Pancreas (tissue), 10 donors: ENCODE measurements at regions not wholly inside any gene's neighbourhood (a gene's known extent, or its start where the extent isn't known, plus 50 kb on each side); places are given as distances from the start of the nearest gene placed in this dataset.

ENCODE experiments used
- ATAC-seq, 4 donors: fragments of 200-7000 bp; cut with Tn5 transposase; one replicate each; pipeline versions ENCODE4 v1.8.0 to v1.9.1; 2020; ENCODE audit warnings: mild to moderate bottlenecking in 4 of 4, moderate library complexity in 4 of 4
- DNase-seq, 6 donors: peaks; one replicate each; pipeline ENCODE4 v3.0.0-alpha.2; 2020
- FAIRE-seq: peaks from 2 replicates; lab custom pipeline; 2012; peaks lifted over from hg19 to GRCh38; lab: Jason Lieb, UNC
- H3K27ac ChIP-seq, 4 donors: fragments of 200-600 bp; sonication (generic); 1 replicate in 3 of 4; 2 replicates in 1 of 4; pipeline versions ENCODE4 v1.5.0 to v1.8.0; 2020
- H3K27me3 ChIP-seq, 4 donors: fragments of 200-600 bp; one replicate each; pipeline ENCODE4 v1.8.0; 2021
- H3K36me3 ChIP-seq, 3 donors: fragments of 200-600 bp; sonication (generic) in 1 of 3; one replicate each; pipeline versions ENCODE4 v1.5.0 to v1.8.0; 2020 to 2021
- H3K4me1 ChIP-seq, 3 donors: fragments of 200-600 bp; one replicate each; pipeline ENCODE4 v1.8.0; 2021
- H3K4me3 ChIP-seq, 4 donors: fragments of 200-600 bp; sonication (generic) in 2 of 4; one replicate each; pipeline versions ENCODE4 v1.5.0 to v1.8.0; 2020 to 2021
- H3K9me3 ChIP-seq, 4 donors: fragments of 200-600 bp; one replicate each; pipeline ENCODE4 v1.8.0; 2021
- CTCF ChIP-seq, 4 donors: fragments of 200-600 bp; sonication (generic) in 3 of 4; IDR thresholded peaks; one replicate each; pipeline versions ENCODE4 v1.5.0 to v1.8.0; 2021; ENCODE audit warnings: antibody characterized with exemption in 4 of 4
- WGBS, 2 donors: extraction: QIAGEN DNeasy Blood & Tissue Kit; methylation state at CpG; one replicate each; pipeline ENCODE4 v1.1.7; 2013; 5-methylcytosine and 5-hydroxymethylcytosine counted together
- intact Hi-C, 3 donors: fragments of 100-400 bp; cut with DNase I; formaldehyde crosslinking; loops; one replicate each; pipeline versions ENCODE4 v1.11.1 to v1.14.2; 2022
- donor health status: healthy with polysubstance abuse.
- donor health status: DM: no; HTN: no; CAD: no; lungs with moderate emphysema.
- donor health status: DM: no; HTN: no; CAD: no.
- donor health status: control.
- donor health status: control.
- donor health status: Bipolar disorder and iron deficiency.
- donor health status: DM: yes; HTN: yes; CAD: no.
- donor health status: DM: no; HTN: no; CAD: no.
- donor health status: DM: no; HTN: no; CAD: no.
- donor health status: DM: yes; HTN: yes; CAD: no.

- H3K9me3 ChIP-seq: no peaks in the 10 kb centered on the region
- ATAC-seq (no peak), FAIRE-seq (no peak), DNase-seq (no peak)
- no peaks in the 10 kb centered on the region for H3K36me3 ChIP-seq
- no peak overlapping the region for H3K4me3 ChIP-seq
- no peak for TF ChIP-seq CTCF (IDR thresholded peaks at IDR 0.05)
- H3K27ac ChIP-seq: no peak overlapping the region
- intact Hi-C loops: loop anchor here in 1 of 3 donors (10.0 kb wide), 1 partner anchor 232 kb away; no protein-coding TSS in a partner anchor
- no peaks in the 10 kb centered on the region for H3K4me1 ChIP-seq
- whole genome bisulfite sequencing, 2 donors: 38 to 48% methylated on average over 1 of the region's 1 CpG
- H3K27me3 ChIP-seq: no peaks in the 10 kb centered on the region
Observed at GRCh38 chr6:132166526-132167051, 215.4 kb upstream of the CCN2 start.

GRCh38 chr6:132165677-132166076, 214.5 kb upstream of the CCN2 start:
- 82 to 87% methylated on average over 2 of the region's 2 CpGs for WGBS, 2 donors
- no peak overlapping the region for H3K4me3 ChIP-seq
- ATAC-seq (no peak), FAIRE-seq (no peak), DNase-seq (no peak)
- intact Hi-C loops: loop anchor here in 1 of 3 donors (10.0 kb wide), 1 partner anchor 231 kb away; no protein-coding TSS in a partner anchor
- no peaks in the 10 kb centered on the region for H3K27me3 ChIP-seq
- no peak for TF ChIP-seq CTCF (IDR thresholded peaks at IDR 0.05)
- no peaks in the 10 kb centered on the region for H3K9me3 ChIP-seq
- no peak overlapping the region for H3K27ac ChIP-seq
- no peaks in the 10 kb centered on the region for H3K4me1 ChIP-seq
- no peaks in the 10 kb centered on the region for H3K36me3 ChIP-seq

GRCh38 chr6:132161283-132161682, 210.1 kb upstream of the CCN2 start:
- no peaks in the 10 kb centered on the region for H3K36me3 ChIP-seq
- peak in 3 of 4 donors; percentile 25 to 38 (median 31) for TF ChIP-seq CTCF (IDR thresholded peaks at IDR 0.05)
- WGBS, 2 donors: 20 to 27% methylated on average over 3 of the region's 3 CpGs
- FAIRE-seq (no peak), ATAC-seq (peak; percentile 48 to 79 (median 68)), DNase-seq (no peak)
- no peaks in the 10 kb centered on the region for H3K27me3 ChIP-seq
- no peak overlapping the region for H3K4me3 ChIP-seq
- no peaks in the 10 kb centered on the region for H3K9me3 ChIP-seq
- intact Hi-C loops: loop anchor here in 1 of 3 donors (10.0 kb wide), 1 partner anchor 226 kb away; no protein-coding TSS in a partner anchor
- H3K4me1 ChIP-seq: no peaks in the 10 kb centered on the region
- no peak overlapping the region for H3K27ac ChIP-seq

GRCh38 chr6:132153221-132153898, 202.2 kb upstream of the CCN2 start:
- no peak for FAIRE-seq
- Histone ChIP-seq H3K27ac (no peak overlapping the region), H3K36me3 (no peaks in the 10 kb centered on the region), H3K4me3 (no peak overlapping the region), H3K27me3 (no peaks in the 10 kb centered on the region), H3K9me3 (no peaks in the 10 kb centered on the region), H3K4me1 (no peaks in the 10 kb centered on the region)
- DNase-seq: no peak
- ATAC-seq: peak in 1 of 4 donors; percentile 40
- 60 to 71% methylated on average over 9 of the region's 9 CpGs for WGBS, 2 donors
- intact Hi-C loops: no loop called here
- TF ChIP-seq CTCF (IDR thresholded peaks at IDR 0.05): no peak

GRCh38 chr6:132147530-132148011, 196.4 kb upstream of the CCN2 start:
- no peaks in the 10 kb centered on the region for H3K4me1 ChIP-seq
- no peaks in the 10 kb centered on the region for H3K9me3 ChIP-seq
- WGBS, 2 donors: 45 to 58% methylated on average over 2 of the region's 2 CpGs
- H3K27me3 ChIP-seq: no peaks in the 10 kb centered on the region
- no peak overlapping the region for H3K27ac ChIP-seq
- FAIRE-seq (no peak), DNase-seq (no peak), ATAC-seq (peak in 2 of 4 donors; percentile 41 to 54)
- intact Hi-C loops: no loop called here
- TF ChIP-seq CTCF (IDR thresholded peaks at IDR 0.05): no peak
- no peaks in the 10 kb centered on the region for H3K36me3 ChIP-seq
- no peak overlapping the region for H3K4me3 ChIP-seq
